ENCODE measurements at regions not wholly inside any gene's neighbourhood (a gene's known extent, or its start where the extent isn't known, plus 50 kb on each side); places are given as distances from the start of the nearest gene placed in this dataset.
"Not testable (repeated sequence)": the region's sequence is repeated elsewhere in the genome, so short reads cannot be mapped to it uniquely, and the experiment has no call there.

GRCh38 chr1:60292140-60292539 is 218.6 kb upstream of the C1orf87 start:
- no peak for FAIRE-seq

- FAIRE-seq, result no peak
Measured at GRCh38 chr1:60290393-60290792, 216.8 kb upstream of the C1orf87 start.

GRCh38 chr1:60287536-60287935 is 214.0 kb upstream of the C1orf87 start:
- FAIRE-seq, result no peak

- no peak for FAIRE-seq
Measured at GRCh38 chr1:60283690-60284089, 210.1 kb upstream of the C1orf87 start.

- no peak for FAIRE-seq
Measured at GRCh38 chr1:60281360-60281932, 207.9 kb upstream of the C1orf87 start.

GRCh38 chr1:60280819-60281218 is 207.2 kb upstream of the C1orf87 start:
- no peak for FAIRE-seq

GRCh38 chr1:60280256-60280655 is 206.7 kb upstream of the C1orf87 start:
- no peak for FAIRE-seq

GRCh38 chr1:60279798-60280197 is 206.2 kb upstream of the C1orf87 start:
- no peak for FAIRE-seq

- FAIRE-seq, result no peak
Measured at GRCh38 chr1:60277269-60277668, 203.7 kb upstream of the C1orf87 start.

GRCh38 chr1:60274422-60275290 is 201.1 kb upstream of the C1orf87 start:
- no peak for FAIRE-seq

- FAIRE-seq, result no peak
Measured at GRCh38 chr1:60273185-60273584, 199.6 kb upstream of the C1orf87 start.

- FAIRE-seq, result no peak
Measured at GRCh38 chr1:60271041-60271440, 197.5 kb upstream of the C1orf87 start.

- no peak for FAIRE-seq
Measured at GRCh38 chr1:60268451-60268850, 194.9 kb upstream of the C1orf87 start.

GRCh38 chr1:60265560-60266535 is 192.3 kb upstream of the C1orf87 start:
- no peak for FAIRE-seq

- FAIRE-seq, result no peak
Measured at GRCh38 chr1:60262701-60263100, 189.1 kb upstream of the C1orf87 start.

GRCh38 chr1:60257531-60257930 is 184.0 kb upstream of the C1orf87 start:
- FAIRE-seq, result no peak

- no peak for FAIRE-seq
Measured at GRCh38 chr1:60255565-60255964, 182.0 kb upstream of the C1orf87 start.

GRCh38 chr1:60251426-60251825 is 177.9 kb upstream of the C1orf87 start:
- FAIRE-seq, result no peak

GRCh38 chr1:60247467-60247866 is 173.9 kb upstream of the C1orf87 start:
- FAIRE-seq, result not testable (repeated sequence)

GRCh38 chr1:60245324-60245723 is 171.8 kb upstream of the C1orf87 start:
- no peak for FAIRE-seq

GRCh38 chr1:60244906-60245305 is 171.3 kb upstream of the C1orf87 start:
- no peak for FAIRE-seq

- FAIRE-seq, result no peak
Measured at GRCh38 chr1:60235275-60235674, 161.7 kb upstream of the C1orf87 start.

GRCh38 chr1:60234776-60235175 is 161.2 kb upstream of the C1orf87 start:
- no peak for FAIRE-seq

All from endometrium (tissue), 2 donors.